HepG2 (cell line): ENCODE measurements at regions not wholly inside any gene's neighbourhood (a gene's known extent, or its start where the extent isn't known, plus 50 kb on each side); places are given as distances from the start of the nearest gene placed in this dataset.
A peak's percentile ranks its signal among the peaks of the same experiment; 100 is the strongest.

Source experiments
- CBX5 ChIP-seq: sonication (generic); formaldehyde crosslinking; IDR thresholded peaks from 2 replicates; pipeline ENCODE4 v1.4.0; 2020; ENCODE audit warnings: missing genetic modification reagents, borderline replicate concordance
- HNRNPL ChIP-seq: fragments of 200-400 bp; formaldehyde crosslinking; IDR thresholded peaks from 2 replicates; pipeline ENCODE4 v1.6.1; 2017; ENCODE audit warnings: mild to moderate bottlenecking, low read depth, low read length
- KLF13 ChIP-seq: sonication (generic); formaldehyde crosslinking; IDR thresholded peaks from 2 replicates; pipeline ENCODE4 v1.4.0; 2020; ENCODE audit warnings: mild to moderate bottlenecking, missing genetic modification reagents
- KLF9 ChIP-seq: IDR thresholded peaks from 2 replicates; pipeline ENCODE4 v1.6.1; 2016; ENCODE audit warnings: low read depth
- MTF1 ChIP-seq: sonication (generic); formaldehyde crosslinking; IDR thresholded peaks from 2 replicates; pipeline ENCODE4 v1.5.0; 2020; ENCODE audit warnings: missing genetic modification reagents
- MZF1 ChIP-seq: sonication (generic); formaldehyde crosslinking; IDR thresholded peaks from 2 replicates; pipeline ENCODE4 v1.8.1; 2023; ENCODE audit warnings: mild to moderate bottlenecking, missing genetic modification reagents, borderline replicate concordance
- PHF5A ChIP-seq: IDR thresholded peaks from one replicate; pipeline ENCODE4 v1.6.1; 2018; ENCODE audit warnings: low read depth, missing genetic modification reagents; ENCODE audit not compliant: unreplicated experiment
- RFX3 ChIP-seq: IDR thresholded peaks from 2 replicates; pipeline ENCODE4 v1.6.1; 2016; ENCODE audit warnings: missing biosample characterization, missing genetic modification reagents
- SATB2 ChIP-seq: sonication (generic); formaldehyde crosslinking; IDR thresholded peaks from 2 replicates; pipeline ENCODE4 v1.5.0; 2020; ENCODE audit warnings: missing genetic modification reagents
- SP5 ChIP-seq: IDR thresholded peaks from 2 replicates; pipeline ENCODE4 v1.6.1; 2016; ENCODE audit warnings: low read depth, borderline replicate concordance
- SRSF4 ChIP-seq: fragments of 200-400 bp; formaldehyde crosslinking; IDR thresholded peaks from one replicate; pipeline ENCODE4 v1.6.1; 2018; ENCODE audit warnings: mild to moderate bottlenecking, low read depth, low read length, moderate library complexity; ENCODE audit not compliant: poor library complexity, severe bottlenecking
- STAG1 ChIP-seq: sonication (generic); formaldehyde crosslinking; IDR thresholded peaks from 2 replicates; pipeline ENCODE4 v1.4.0; 2020; ENCODE audit warnings: missing genetic modification reagents
- TGIF2 ChIP-seq: IDR thresholded peaks from 2 replicates; pipeline ENCODE4 v1.6.1; 2016; ENCODE audit warnings: control low read depth, missing compliant biosample characterization
- ZBTB42 ChIP-seq: sonication (generic); formaldehyde crosslinking; IDR thresholded peaks from 2 replicates; pipeline ENCODE4 v1.5.0; 2020; ENCODE audit warnings: mild to moderate bottlenecking, missing genetic modification reagents
- ZFP90 ChIP-seq: sonication (generic); formaldehyde crosslinking; IDR thresholded peaks from 2 replicates; pipeline ENCODE4 v1.8.0; 2022; ENCODE audit warnings: missing genetic modification reagents, mild to moderate bottlenecking, inconsistent platforms, borderline replicate concordance
- ZIK1 ChIP-seq: sonication (generic); formaldehyde crosslinking; IDR thresholded peaks from 2 replicates; pipeline ENCODE4 v1.5.0; 2020; ENCODE audit warnings: mild to moderate bottlenecking, low read depth, missing genetic modification reagents, borderline replicate concordance
- ZNF337 ChIP-seq: sonication (generic); formaldehyde crosslinking; IDR thresholded peaks from 2 replicates; pipeline ENCODE4 v1.5.1; 2020; ENCODE audit warnings: missing genetic modification reagents, low read depth, mild to moderate bottlenecking, borderline replicate concordance
- ZNF446 ChIP-seq: sonication (generic); formaldehyde crosslinking; IDR thresholded peaks from 2 replicates; pipeline ENCODE4 v1.5.0; 2020; ENCODE audit warnings: mild to moderate bottlenecking, missing genetic modification reagents
- TF ChIP-seq, protein P1 (sequence below): IDR thresholded peaks from 2 replicates; pipeline ENCODE4 v1.6.1; 2012; ENCODE audit warnings: low read depth, low read length, improper control_type of control experiment
- TF ChIP-seq, protein P2 (sequence below): sonication (generic); formaldehyde crosslinking; IDR thresholded peaks from 2 replicates; pipeline ENCODE4 v1.4.0; 2020; ENCODE audit warnings: missing genetic modification reagents, borderline replicate concordance
- TF ChIP-seq, protein P3 (sequence below), 2 experiments: fragments of 450-650 bp in 1 of 2; sonication (generic) in 1 of 2; formaldehyde crosslinking; IDR thresholded peaks; 2 replicates each; pipeline versions ENCODE4 v1.5.0 to v1.8.0; 2020 to 2022; ENCODE audit warnings: mild to moderate bottlenecking in 1 of 2, missing genetic modification reagents in 1 of 2
- TF ChIP-seq, protein P4 (sequence below): sonication (generic); formaldehyde crosslinking; IDR thresholded peaks from 2 replicates; pipeline ENCODE4 v1.8.0; 2022; ENCODE audit warnings: mild to moderate bottlenecking, missing genetic modification reagents, borderline replicate concordance

DNA sequence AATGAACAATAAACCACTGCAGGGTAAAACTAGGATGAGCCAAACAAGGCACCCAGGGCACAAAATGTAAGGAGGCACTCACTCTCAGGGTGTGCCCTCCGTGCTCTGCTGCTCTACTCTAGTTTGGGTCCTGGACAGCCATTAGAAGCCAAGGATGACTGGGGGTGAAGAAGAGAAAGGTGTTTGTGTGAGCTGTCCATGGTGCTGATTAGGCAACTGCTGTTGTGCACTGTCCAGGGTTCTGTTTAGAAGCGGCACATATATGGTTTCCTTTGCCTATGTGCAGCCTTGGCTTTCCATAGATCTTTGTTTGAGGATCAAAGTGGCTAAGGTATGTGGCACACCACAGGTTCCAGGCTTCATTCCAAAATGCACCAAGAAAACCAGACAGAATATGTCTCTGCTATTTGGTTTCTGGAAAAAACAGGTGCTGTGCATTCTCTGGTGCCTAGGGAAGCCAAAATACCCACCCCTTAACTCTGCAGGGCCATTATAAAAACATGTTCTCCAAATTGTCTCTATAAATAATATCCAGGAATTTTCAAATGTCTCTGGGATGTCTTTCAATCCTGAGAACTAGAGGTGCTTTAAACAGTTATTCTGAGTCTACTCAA, 123.5 kb downstream of the CBLN1 start (continued):
- TF ChIP-seq ZNF337 (CRISPR knock-in tag) (0 out of 2 replicates have a peak, but pooled peaks have one; percentile 67), KLF13 (CRISPR knock-in tag) (peak; percentile 76; the same call in 1 of the 2 replicates), ZBTB42 (CRISPR knock-in tag) (peak; percentile 81; the same call in 1 of the 2 replicates), STAG1 (CRISPR knock-in tag) (no peak), PHF5A (CRISPR knock-in tag) (no peak), TGIF2 (CRISPR knock-in tag) (peak; percentile 98), MTF1 (CRISPR knock-in tag) (peak; percentile 94), ZNF446 (peak; percentile 94; the same call in 1 of the 2 replicates), RFX3 (CRISPR knock-in tag) (peak; percentile 65), SATB2 (CRISPR knock-in tag) (peak; percentile 98), CBX5 (CRISPR knock-in tag) (peak; percentile 78; the same call in 1 of the 2 replicates), HNRNPL (no peak), SP5 (CRISPR knock-in tag) (peak; percentile 34; the same call in 1 of the 2 replicates), ZIK1 (CRISPR knock-in tag) (peak; percentile 85; the same call in 1 of the 2 replicates), ZFP90 (CRISPR knock-in tag) (peak; percentile 96), SRSF4 (no peak), MZF1 (CRISPR knock-in tag) (0 out of 2 replicates have a peak, but pooled peaks have one; percentile 69), KLF9 (CRISPR knock-in tag) (0 out of 2 replicates have a peak, but pooled peaks have one; percentile 57)
- TF ChIP-seq, protein P1, sequence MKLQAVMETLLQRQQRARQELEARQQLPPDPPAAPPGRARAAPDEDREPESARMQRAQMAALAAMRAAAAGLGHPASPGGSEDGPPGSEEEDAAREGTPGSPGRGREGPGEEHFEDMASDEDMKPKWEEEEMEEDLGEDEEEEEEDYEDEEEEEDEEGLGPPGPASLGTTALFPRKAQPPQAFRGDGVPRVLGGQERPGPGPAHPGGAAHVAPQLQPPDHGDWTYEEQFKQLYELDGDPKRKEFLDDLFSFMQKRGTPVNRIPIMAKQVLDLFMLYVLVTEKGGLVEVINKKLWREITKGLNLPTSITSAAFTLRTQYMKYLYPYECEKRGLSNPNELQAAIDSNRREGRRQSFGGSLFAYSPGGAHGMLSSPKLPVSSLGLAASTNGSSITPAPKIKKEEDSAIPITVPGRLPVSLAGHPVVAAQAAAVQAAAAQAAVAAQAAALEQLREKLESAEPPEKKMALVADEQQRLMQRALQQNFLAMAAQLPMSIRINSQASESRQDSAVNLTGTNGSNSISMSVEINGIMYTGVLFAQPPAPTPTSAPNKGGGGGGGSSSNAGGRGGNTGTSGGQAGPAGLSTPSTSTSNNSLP: no peak
- TF ChIP-seq, protein P2, sequence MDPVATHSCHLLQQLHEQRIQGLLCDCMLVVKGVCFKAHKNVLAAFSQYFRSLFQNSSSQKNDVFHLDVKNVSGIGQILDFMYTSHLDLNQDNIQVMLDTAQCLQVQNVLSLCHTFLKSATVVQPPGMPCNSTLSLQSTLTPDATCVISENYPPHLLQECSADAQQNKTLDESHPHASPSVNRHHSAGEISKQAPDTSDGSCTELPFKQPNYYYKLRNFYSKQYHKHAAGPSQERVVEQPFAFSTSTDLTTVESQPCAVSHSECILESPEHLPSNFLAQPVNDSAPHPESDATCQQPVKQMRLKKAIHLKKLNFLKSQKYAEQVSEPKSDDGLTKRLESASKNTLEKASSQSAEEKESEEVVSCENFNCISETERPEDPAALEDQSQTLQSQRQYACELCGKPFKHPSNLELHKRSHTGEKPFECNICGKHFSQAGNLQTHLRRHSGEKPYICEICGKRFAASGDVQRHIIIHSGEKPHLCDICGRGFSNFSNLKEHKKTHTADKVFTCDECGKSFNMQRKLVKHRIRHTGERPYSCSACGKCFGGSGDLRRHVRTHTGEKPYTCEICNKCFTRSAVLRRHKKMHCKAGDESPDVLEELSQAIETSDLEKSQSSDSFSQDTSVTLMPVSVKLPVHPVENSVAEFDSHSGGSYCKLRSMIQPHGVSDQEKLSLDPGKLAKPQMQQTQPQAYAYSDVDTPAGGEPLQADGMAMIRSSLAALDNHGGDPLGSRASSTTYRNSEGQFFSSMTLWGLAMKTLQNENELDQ (CRISPR knock-in tag): peak; percentile 99
- TF ChIP-seq, protein P3, sequence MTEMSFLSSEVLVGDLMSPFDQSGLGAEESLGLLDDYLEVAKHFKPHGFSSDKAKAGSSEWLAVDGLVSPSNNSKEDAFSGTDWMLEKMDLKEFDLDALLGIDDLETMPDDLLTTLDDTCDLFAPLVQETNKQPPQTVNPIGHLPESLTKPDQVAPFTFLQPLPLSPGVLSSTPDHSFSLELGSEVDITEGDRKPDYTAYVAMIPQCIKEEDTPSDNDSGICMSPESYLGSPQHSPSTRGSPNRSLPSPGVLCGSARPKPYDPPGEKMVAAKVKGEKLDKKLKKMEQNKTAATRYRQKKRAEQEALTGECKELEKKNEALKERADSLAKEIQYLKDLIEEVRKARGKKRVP (CRISPR knock-in tag; IDR thresholded peaks at IDR 0.05): peak in 1 of 2 experiments; percentile 45; a peak in 1 of 4 replicates
- TF ChIP-seq, protein P4, sequence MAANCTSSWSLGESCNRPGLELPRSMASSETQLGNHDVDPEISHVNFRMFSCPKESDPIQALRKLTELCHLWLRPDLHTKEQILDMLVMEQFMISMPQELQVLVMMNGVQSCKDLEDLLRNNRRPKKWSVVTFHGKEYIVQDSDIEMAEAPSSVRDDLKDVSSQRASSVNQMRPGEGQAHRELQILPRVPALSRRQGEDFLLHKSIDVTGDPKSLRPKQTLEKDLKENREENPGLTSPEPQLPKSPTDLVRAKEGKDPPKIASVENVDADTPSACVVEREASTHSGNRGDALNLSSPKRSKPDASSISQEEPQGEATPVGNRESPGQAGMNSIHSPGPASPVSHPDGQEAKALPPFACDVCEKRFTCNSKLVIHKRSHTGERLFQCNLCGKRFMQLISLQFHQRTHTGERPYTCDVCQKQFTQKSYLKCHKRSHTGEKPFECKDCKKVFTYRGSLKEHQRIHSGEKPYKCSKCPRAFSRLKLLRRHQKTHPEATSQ (CRISPR knock-in tag): 0 out of 2 replicates have a peak, but pooled peaks have one; percentile 65
